H9 (cell line): ENCODE measurements at regions not wholly inside any gene's neighbourhood (a gene's known extent, or its start where the extent isn't known, plus 50 kb on each side); places are given as distances from the start of the nearest gene placed in this dataset.

Experiments
- DNase-seq: peaks from one replicate; pipeline ENCODE4 v3.0.0-alpha.2; 2017
- H2AFZ ChIP-seq: one replicate; pipeline ENCODE4 v1.6.1; 2013; ENCODE audit warnings: mild to moderate bottlenecking, low read length, control low read depth, moderate library complexity
- H2AK5ac ChIP-seq: 2 replicates; pipeline ENCODE4 v1.6.1; 2013; ENCODE audit warnings: low read length, control low read depth, mixed read lengths; ENCODE audit not compliant: insufficient read length
- H2BK120ac ChIP-seq: one replicate; pipeline ENCODE4 v1.6.1; 2013; ENCODE audit warnings: low read depth, mild to moderate bottlenecking, low read length, control low read depth, inconsistent platforms; ENCODE audit not compliant: poor library complexity, severe bottlenecking
- H2BK12ac ChIP-seq: 2 replicates; pipeline ENCODE4 v1.6.1; 2013; ENCODE audit warnings: low read length, control low read depth, mixed read lengths, low read depth; ENCODE audit not compliant: insufficient read length
- H2BK15ac ChIP-seq: 2 replicates; pipeline ENCODE4 v1.6.1; 2013; ENCODE audit warnings: low read depth, low read length, control low read depth
- H2BK20ac ChIP-seq: one replicate; pipeline ENCODE4 v1.6.1; 2013; ENCODE audit warnings: low read depth, mild to moderate bottlenecking, low read length, control low read depth, inconsistent platforms; ENCODE audit not compliant: poor library complexity, severe bottlenecking
- H2BK5ac ChIP-seq: 2 replicates; pipeline ENCODE4 v1.6.1; 2013; ENCODE audit warnings: low read length, control low read depth, mixed read lengths; ENCODE audit not compliant: insufficient read length
- H3K14ac ChIP-seq: 2 replicates; pipeline ENCODE4 v1.6.1; 2013; ENCODE audit warnings: low read length, control low read depth; ENCODE audit not compliant: insufficient read depth
- H3K18ac ChIP-seq: 2 replicates; pipeline ENCODE4 v1.6.1; 2013; ENCODE audit warnings: low read depth, mild to moderate bottlenecking, mixed read lengths, low read length, control low read depth; ENCODE audit not compliant: insufficient read length
- H3K23ac ChIP-seq: 2 replicates; pipeline ENCODE4 v1.6.1; 2013; ENCODE audit warnings: low read length, control low read depth, mixed read lengths, low read depth; ENCODE audit not compliant: insufficient read length
- H3K23me2 ChIP-seq: 2 replicates; pipeline ENCODE4 v1.6.1; 2013; ENCODE audit warnings: low read depth, mild to moderate bottlenecking, mixed read lengths, low read length, control low read depth; ENCODE audit not compliant: insufficient read length, poor library complexity, severe bottlenecking
- H3K27ac ChIP-seq: 2 replicates; pipeline ENCODE4 v1.5.1; 2013; ENCODE audit warnings: low read length, control low read depth, mixed read lengths, low read depth; ENCODE audit not compliant: insufficient read length
- H3K27me3 ChIP-seq: 2 replicates; pipeline ENCODE4 v1.6.1; 2013; ENCODE audit warnings: low read length, control low read depth, inconsistent platforms; ENCODE audit not compliant: insufficient read depth
- H3K4ac ChIP-seq: 2 replicates; pipeline ENCODE4 v1.6.1; 2013; ENCODE audit warnings: low read depth, mild to moderate bottlenecking, control low read depth, inconsistent platforms, low read length, moderate library complexity
- H3K4me1 ChIP-seq: 2 replicates; pipeline ENCODE4 v1.6.1; 2013; ENCODE audit warnings: low read length, control low read depth, inconsistent platforms; ENCODE audit not compliant: insufficient read depth
- H3K4me2 ChIP-seq: 2 replicates; pipeline ENCODE4 v1.6.1; 2013; ENCODE audit warnings: low read length, control low read depth, mixed read lengths; ENCODE audit not compliant: insufficient read length, insufficient read depth
- H3K56ac ChIP-seq: 2 replicates; pipeline ENCODE4 v1.6.1; 2013; ENCODE audit warnings: low read depth, mild to moderate bottlenecking, mixed read lengths, low read length, control low read depth; ENCODE audit not compliant: insufficient read length
- H3K79me1 ChIP-seq: 2 replicates; pipeline ENCODE4 v1.6.1; 2013; ENCODE audit warnings: low read depth, mild to moderate bottlenecking, moderate library complexity, low read length, control low read depth, inconsistent platforms; ENCODE audit not compliant: insufficient read depth, poor library complexity, severe bottlenecking
- H3K79me2 ChIP-seq: 2 replicates; pipeline ENCODE4 v1.6.1; 2013; ENCODE audit warnings: low read length, control low read depth, inconsistent platforms; ENCODE audit not compliant: insufficient read depth
- H3K9ac ChIP-seq: 2 replicates; pipeline ENCODE4 v1.6.1; 2013; ENCODE audit warnings: low read length, control low read depth, mixed read lengths; ENCODE audit not compliant: insufficient read length; ENCODE audit errors: extremely low read depth
- H3K9me3 ChIP-seq: one replicate; pipeline ENCODE4 v1.6.1; 2013; ENCODE audit warnings: low read depth, low read length, inconsistent platforms; ENCODE audit not compliant: control insufficient read depth
- H3T11ph ChIP-seq: one replicate; pipeline ENCODE4 v1.6.1; 2013; ENCODE audit warnings: mild to moderate bottlenecking, low read length, control low read depth, inconsistent platforms
- H4K20me1 ChIP-seq: one replicate; pipeline ENCODE4 v1.6.1; 2013; ENCODE audit not compliant: control insufficient read depth, insufficient read length, insufficient read depth
- H4K5ac ChIP-seq: 2 replicates; pipeline ENCODE4 v1.6.1; 2013; ENCODE audit warnings: low read depth, mild to moderate bottlenecking, mixed read lengths, low read length, control low read depth; ENCODE audit not compliant: insufficient read length
- H4K8ac ChIP-seq: replicated peaks from 2 replicates; pipeline ENCODE4 v1.6.1; 2013; ENCODE audit warnings: low read length, control low read depth, mixed read lengths, low read depth; ENCODE audit not compliant: insufficient read length
- H4K91ac ChIP-seq: 2 replicates; pipeline ENCODE4 v1.6.1; 2013; ENCODE audit warnings: low read depth, mild to moderate bottlenecking, moderate library complexity, mixed read lengths, low read length, control low read depth; ENCODE audit not compliant: insufficient read length
- H3K27ac Mint-ChIP-seq, 3 experiments: 2 replicates in 2 of 3; 3 replicates in 1 of 3; pipeline ENCODE4 v1.8.0; 2020 to 2021; ENCODE audit warnings: mixed read lengths in 3 of 3, mild to moderate bottlenecking in 1 of 3, moderate library complexity in 1 of 3
- H3K27me3 Mint-ChIP-seq: 2 replicates; pipeline ENCODE4 v1.8.0; 2021; ENCODE audit warnings: low read depth, mild to moderate bottlenecking, moderate library complexity, mixed read lengths
- H3K36me3 Mint-ChIP-seq, 3 experiments: 2 replicates in 2 of 3; 3 replicates in 1 of 3; pipeline ENCODE4 v1.8.0; 2020 to 2021; ENCODE audit warnings: low read depth in 3 of 3, mixed read lengths in 3 of 3; ENCODE audit not compliant: insufficient read depth in 1 of 3
- H3K4me1 Mint-ChIP-seq, 2 experiments: 2 replicates each; pipeline ENCODE4 v1.8.0; 2020; ENCODE audit warnings: mixed read lengths in 2 of 2
- H3K4me3 Mint-ChIP-seq, 2 experiments: 2 replicates in 1 of 2; 3 replicates in 1 of 2; pipeline ENCODE4 v1.8.0; 2020 to 2021; ENCODE audit warnings: mild to moderate bottlenecking in 2 of 2, mixed read lengths in 2 of 2, moderate library complexity in 1 of 2
- H3K9me3 Mint-ChIP-seq, 2 experiments: 2 replicates in 1 of 2; 3 replicates in 1 of 2; pipeline ENCODE4 v1.8.0; 2020; ENCODE audit warnings: mild to moderate bottlenecking in 2 of 2, mixed read lengths in 2 of 2, moderate library complexity in 1 of 2
- WGBS: extraction: QIAGEN DNeasy Blood & Tissue Kit; methylation state at CpG from one replicate; pipeline ENCODE4 v1.1.7; 2013; ENCODE audit warnings: missing lambda C conversion rate, low lambda C conversion rate, mixed read lengths; ENCODE audit not compliant: insufficient read length; ENCODE audit errors: extremely low coverage; 5-methylcytosine and 5-hydroxymethylcytosine counted together
- TF ChIP-seq, protein P1 (sequence below): fragments of 200-600 bp; sonication (generic); conservative IDR thresholded peaks from 3 replicates; pipeline ENCODE4 v1.8.0; 2021; ENCODE audit warnings: antibody characterized with exemption, mild to moderate bottlenecking

DNA sequence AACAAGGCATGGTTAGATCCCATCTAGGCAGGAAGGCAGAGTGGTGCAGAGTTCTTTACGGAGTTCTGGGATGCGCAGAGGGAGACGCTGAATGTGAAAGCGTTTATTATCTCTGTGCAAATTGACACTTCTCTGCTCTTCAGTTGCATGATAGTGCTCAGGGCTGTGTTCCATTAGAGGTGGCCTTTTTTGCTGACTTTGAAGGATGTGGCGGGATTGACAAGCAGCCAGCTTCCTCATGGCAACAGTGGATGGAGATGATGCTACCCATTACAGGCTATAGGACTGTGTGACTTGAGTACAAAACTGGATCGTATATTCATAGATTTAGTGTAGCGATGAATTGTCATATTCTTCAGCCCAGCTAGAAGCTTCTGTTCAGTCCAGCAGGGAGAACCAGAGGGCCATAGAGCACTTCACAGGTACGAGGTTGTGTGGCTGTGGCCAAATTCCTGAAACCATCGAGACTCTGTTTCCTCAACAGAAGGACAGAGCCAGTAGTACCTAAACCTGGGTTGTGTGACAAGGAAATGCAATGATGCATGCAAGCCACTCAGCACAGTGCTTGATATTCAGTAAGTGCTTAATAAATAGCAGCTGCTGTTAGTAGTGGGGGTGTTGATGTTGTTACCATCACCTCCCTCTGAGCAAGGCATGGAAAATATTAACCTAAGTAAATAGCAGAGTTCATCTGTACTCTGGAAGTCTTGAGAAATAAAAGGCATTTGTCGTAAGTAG is 430.0 kb upstream of the KAZN start:
- H3K79me2 ChIP-seq = no peaks in the 10 kb centered on the region
- H2BK12ac ChIP-seq = no peak overlapping the region
- peaks cover 14 to 19% of the 10 kb centered on the region in 2 experiments for H3K4me1 Mint-ChIP-seq
- H3K36me3 Mint-ChIP-seq = peaks cover 0 to 8% (median 0%) of the 10 kb centered on the region in 3 experiments; a peak in 3 of 7 replicates
- no peak overlapping the region for H2BK120ac ChIP-seq
- H4K5ac ChIP-seq = no peak overlapping the region
- H3K23me2 ChIP-seq = no peaks in the 10 kb centered on the region
- no CpG with 5 or more reads among the region's 10 CpGs for WGBS
- H3K4me3 Mint-ChIP-seq = no peak overlapping the region
- no peaks in the 10 kb centered on the region for H3K27me3 ChIP-seq
- H3K23ac ChIP-seq = no peak overlapping the region
- no peak overlapping the region for H2BK5ac ChIP-seq
- peaks cover 8 to 11% of the 10 kb centered on the region in 2 experiments; a peak in 4 of 5 replicates for H3K9me3 Mint-ChIP-seq
- peaks cover 3% of the 10 kb centered on the region for H3K27me3 Mint-ChIP-seq
- H3K4me1 ChIP-seq = peaks cover 8% of the 10 kb centered on the region; the same call in 1 of the 2 replicates
- H2BK15ac ChIP-seq = no peak overlapping the region
- TF ChIP-seq, protein P1, sequence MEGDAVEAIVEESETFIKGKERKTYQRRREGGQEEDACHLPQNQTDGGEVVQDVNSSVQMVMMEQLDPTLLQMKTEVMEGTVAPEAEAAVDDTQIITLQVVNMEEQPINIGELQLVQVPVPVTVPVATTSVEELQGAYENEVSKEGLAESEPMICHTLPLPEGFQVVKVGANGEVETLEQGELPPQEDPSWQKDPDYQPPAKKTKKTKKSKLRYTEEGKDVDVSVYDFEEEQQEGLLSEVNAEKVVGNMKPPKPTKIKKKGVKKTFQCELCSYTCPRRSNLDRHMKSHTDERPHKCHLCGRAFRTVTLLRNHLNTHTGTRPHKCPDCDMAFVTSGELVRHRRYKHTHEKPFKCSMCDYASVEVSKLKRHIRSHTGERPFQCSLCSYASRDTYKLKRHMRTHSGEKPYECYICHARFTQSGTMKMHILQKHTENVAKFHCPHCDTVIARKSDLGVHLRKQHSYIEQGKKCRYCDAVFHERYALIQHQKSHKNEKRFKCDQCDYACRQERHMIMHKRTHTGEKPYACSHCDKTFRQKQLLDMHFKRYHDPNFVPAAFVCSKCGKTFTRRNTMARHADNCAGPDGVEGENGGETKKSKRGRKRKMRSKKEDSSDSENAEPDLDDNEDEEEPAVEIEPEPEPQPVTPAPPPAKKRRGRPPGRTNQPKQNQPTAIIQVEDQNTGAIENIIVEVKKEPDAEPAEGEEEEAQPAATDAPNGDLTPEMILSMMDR = no peak
- H3T11ph ChIP-seq = no peak overlapping the region
- H3K9ac ChIP-seq = no peak overlapping the region
- H4K91ac ChIP-seq = no peak overlapping the region
- H3K4ac ChIP-seq = no peak overlapping the region
- no peak overlapping the region for H2BK20ac ChIP-seq
- H3K27ac ChIP-seq = no peak overlapping the region
- DNase-seq = no peak
- H3K4me2 ChIP-seq = no peak overlapping the region
- no peak overlapping the region for H2AFZ ChIP-seq
- no peak overlapping the region for H2AK5ac ChIP-seq
- no peak overlapping the region for H3K56ac ChIP-seq
- no peaks in the 10 kb centered on the region for H3K79me1 ChIP-seq
- no peak overlapping the region for H3K18ac ChIP-seq
- no peak overlapping the region for H3K14ac ChIP-seq
- H4K8ac ChIP-seq = no peak overlapping the region
- no peaks in the 10 kb centered on the region for H4K20me1 ChIP-seq
- no peak overlapping the region for H3K27ac Mint-ChIP-seq
- no peaks in the 10 kb centered on the region for H3K9me3 ChIP-seq
